ENCODE measurements at regions not wholly inside any gene's neighbourhood (a gene's known extent, or its start where the extent isn't known, plus 50 kb on each side); places are given as distances from the start of the nearest gene placed in this dataset.

- TF ChIP-seq POLR2A (IDR thresholded peaks at IDR 0.05) (no peak), CTCF (IDR thresholded peaks at IDR 0.05) (no peak)
Measured at GRCh38 chr1:81613803-81614202, 186.9 kb upstream of the ADGRL2 start.

Measured in breast epithelium (tissue), 3 donors.